AG10803 (cell line): ENCODE measurements at regions not wholly inside any gene's neighbourhood (a gene's known extent, or its start where the extent isn't known, plus 50 kb on each side); places are given as distances from the start of the nearest gene placed in this dataset.

Experiments used
- DNase-seq: peaks from one replicate; pipeline ENCODE4 v3.0.0; 2010; ENCODE audit warnings: low read depth
- H3K4me3 ChIP-seq: 2 replicates; pipeline ENCODE4 v1.5.1; 2011; ENCODE audit warnings: mild to moderate bottlenecking, low read length, control low read depth
- CTCF ChIP-seq: conservative IDR thresholded peaks from 2 replicates; pipeline ENCODE4 v1.5.1; 2011; ENCODE audit warnings: mild to moderate bottlenecking, low read length, control low read depth, inconsistent platforms

DNA sequence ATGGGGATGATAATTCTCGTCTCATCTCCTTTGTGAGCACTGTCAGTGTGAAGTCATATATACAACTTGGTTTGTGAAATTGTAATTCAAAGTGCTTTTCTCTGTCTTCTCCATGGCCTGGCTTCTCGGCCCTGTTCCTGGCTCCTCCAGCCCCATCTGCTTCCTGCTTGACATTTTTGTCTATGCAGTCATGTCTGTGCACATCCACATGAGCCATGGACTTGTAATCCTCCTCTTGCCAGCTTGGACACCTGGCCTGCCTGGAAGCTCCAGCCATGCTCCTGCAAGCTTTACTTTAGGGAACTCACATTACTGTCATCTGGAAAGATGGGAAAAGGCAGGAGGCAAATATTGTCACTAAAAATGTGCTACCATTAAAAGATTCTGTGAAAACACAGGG is 576.0 kb upstream of the DPP6 start:
- TF ChIP-seq CTCF = no peak
- no peak overlapping the region for H3K4me3 ChIP-seq
- no peak for DNase-seq

GRCh38 chr7:153496257-153496656 is 555.9 kb upstream of the DPP6 start:
- no peak for TF ChIP-seq CTCF
- no peak for DNase-seq
- H3K4me3 ChIP-seq = no peak overlapping the region

DNA sequence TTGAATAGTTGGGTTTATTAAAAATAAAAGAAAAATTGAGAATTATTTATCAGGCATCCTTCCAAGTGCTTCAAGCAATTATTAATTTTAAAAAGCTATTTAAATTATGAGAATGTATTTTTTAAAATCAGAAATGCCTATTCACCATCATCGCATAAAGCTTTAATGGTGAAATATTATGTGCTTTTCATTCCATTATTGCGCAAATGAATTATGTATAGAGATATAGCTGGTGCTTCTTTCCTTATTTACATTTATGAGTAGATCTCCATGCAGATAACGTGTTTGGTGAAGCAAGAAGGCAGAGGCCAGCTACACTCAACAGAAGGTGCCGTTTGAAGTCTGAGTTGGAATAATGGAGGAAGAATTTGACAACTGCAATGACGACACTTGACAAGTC is 549.1 kb upstream of the DPP6 start:
- no peak for TF ChIP-seq CTCF
- no peak for DNase-seq
- no peak overlapping the region for H3K4me3 ChIP-seq

DNA sequence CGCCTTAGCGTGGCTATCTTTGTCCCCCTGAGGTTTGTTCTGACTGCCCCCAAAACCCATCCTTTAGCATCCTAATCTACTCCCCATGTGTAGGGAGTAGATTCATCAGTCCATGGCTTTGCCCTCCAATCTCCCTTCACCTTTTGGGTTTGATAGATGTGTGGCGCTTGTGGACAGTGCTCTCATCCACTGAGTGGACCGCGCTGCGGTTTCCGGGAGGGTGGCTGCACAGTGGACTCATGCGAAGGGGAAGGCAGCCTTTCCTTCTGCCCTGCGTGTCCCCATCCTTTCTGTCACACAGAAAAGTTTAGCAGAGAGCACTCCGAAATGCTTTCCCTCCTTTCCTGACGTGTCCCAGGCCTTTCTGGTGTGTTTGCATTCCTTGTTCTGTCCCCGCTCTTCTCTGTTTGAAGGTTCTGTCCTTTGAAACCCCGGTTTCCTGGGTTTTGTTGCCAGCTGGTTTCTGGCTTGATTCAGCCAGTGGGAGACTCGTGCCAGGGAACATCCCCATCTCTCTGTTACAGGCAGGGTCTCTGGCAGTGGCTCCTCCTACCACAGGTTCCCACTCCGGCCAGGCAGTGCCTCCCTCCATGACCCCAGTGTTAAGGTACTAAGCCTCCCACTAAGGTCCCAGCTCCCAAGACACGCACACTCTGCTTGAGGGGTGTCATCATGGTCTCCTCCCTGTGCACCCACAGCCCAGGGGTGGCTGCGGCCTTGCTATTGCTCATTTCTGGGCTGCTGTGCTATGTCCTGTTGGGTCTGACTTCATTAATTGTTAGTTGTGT is 547.7 kb upstream of the DPP6 start:
- DNase-seq = no peak
- no peak overlapping the region for H3K4me3 ChIP-seq
- TF ChIP-seq CTCF = no peak

- no peak for TF ChIP-seq CTCF
- no peak for DNase-seq
These were observed 544.3 kb upstream of the DPP6 start for GRCh38 chr7:153507885-153508284.

DNA sequence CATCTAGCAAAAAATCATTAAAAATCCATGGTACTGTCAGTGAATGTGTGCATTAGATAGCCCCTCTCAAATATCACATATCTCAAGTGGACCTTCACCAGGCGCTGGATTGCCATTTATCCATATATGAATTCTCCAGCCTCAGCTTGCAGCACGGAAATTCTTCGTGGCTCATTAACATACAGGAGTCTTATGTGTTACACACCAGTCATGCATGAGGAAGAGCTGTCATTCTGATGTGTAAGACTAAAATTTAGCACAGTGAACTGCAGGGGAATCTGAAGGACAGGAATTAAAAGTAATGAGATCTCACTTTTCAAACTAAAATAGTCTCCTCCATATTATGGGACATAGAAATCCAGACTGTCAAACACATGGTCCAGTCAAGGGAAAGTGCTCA is 542.4 kb upstream of the DPP6 start:
- TF ChIP-seq CTCF = no peak
- H3K4me3 ChIP-seq = no peak overlapping the region
- DNase-seq = no peak

More at GRCh38 chr7:153507885-153508284, 544.3 kb upstream of the DPP6 start:
- no peak overlapping the region for H3K4me3 ChIP-seq

GRCh38 chr7:153510674-153511073 is 541.5 kb upstream of the DPP6 start:
- no peak for TF ChIP-seq CTCF
- DNase-seq = no peak
- no peak overlapping the region for H3K4me3 ChIP-seq
